ENCODE measurements at regions not wholly inside any gene's neighbourhood (a gene's known extent, or its start where the extent isn't known, plus 50 kb on each side); places are given as distances from the start of the nearest gene placed in this dataset.

- no peak for TF ChIP-seq CTCF (IDR thresholded peaks at IDR 0.05 in 4 of 5, conservative IDR thresholded peaks at IDR 0.05 in 1 of 5)
- no peak for TF ChIP-seq POLR2A (IDR thresholded peaks at IDR 0.05)
Observed at GRCh38 chr5:56656846-56657726, 158.3 kb upstream of the MAP3K1 start.

Data from gastrocnemius medialis (tissue), 4 donors.